ENCODE measurements at regions not wholly inside any gene's neighbourhood (a gene's known extent, or its start where the extent isn't known, plus 50 kb on each side); places are given as distances from the start of the nearest gene placed in this dataset.

- TF ChIP-seq POLR2A (IDR thresholded peaks at IDR 0.05) (no peak), CTCF (IDR thresholded peaks at IDR 0.05) (no peak)
These were observed 1581.5 kb downstream of the NCAM2 start for GRCh38 chr21:22579741-22580140.

Measured in right lobe of liver (tissue), 4 donors.